Endothelial cell of hepatic sinusoid (primary cell): ENCODE measurements at regions not wholly inside any gene's neighbourhood (a gene's known extent, or its start where the extent isn't known, plus 50 kb on each side); places are given as distances from the start of the nearest gene placed in this dataset.
"Not testable (repeated sequence)": the region's sequence is repeated elsewhere in the genome, so short reads cannot be mapped to it uniquely, and the experiment has no call there.

Experiments
- in situ Hi-C: cut with HindIII; loops from 2 replicates; pipeline ENCODE4 v1.10.0; 2017; ENCODE audit warnings: low sequenced_read_pairs

DNA sequence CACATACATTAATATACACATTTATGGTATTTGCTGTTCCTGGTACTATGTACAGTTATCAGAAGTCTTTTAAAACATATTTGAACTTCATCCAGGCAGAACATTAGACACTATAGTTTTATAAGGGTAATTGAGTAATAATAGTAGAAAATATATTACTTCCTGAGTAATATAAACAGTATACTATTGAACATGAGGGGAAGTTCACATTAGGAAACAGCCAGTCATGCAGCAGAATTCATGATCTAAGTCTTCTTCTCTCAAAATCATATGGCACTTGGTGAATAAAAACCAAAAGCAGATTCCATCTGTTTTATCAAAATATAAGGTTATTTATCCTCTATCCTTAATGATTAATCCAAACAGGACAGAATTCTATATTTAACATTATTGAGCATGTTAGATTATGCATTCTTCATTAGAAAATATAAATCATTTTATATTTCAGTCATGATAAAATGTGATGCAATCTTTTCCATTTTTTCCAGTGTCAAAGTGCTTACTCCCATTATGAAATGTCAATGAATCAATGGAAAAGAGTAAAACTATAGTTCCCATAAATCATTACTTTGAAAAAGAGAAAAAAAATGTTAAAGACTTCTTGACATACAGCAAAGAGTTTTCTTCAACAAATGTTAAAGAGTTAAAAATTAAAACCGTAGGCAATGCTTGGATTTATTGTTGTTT, 584.3 kb upstream of the TUSC1 start:
- in situ Hi-C loops: no loop called here

DNA sequence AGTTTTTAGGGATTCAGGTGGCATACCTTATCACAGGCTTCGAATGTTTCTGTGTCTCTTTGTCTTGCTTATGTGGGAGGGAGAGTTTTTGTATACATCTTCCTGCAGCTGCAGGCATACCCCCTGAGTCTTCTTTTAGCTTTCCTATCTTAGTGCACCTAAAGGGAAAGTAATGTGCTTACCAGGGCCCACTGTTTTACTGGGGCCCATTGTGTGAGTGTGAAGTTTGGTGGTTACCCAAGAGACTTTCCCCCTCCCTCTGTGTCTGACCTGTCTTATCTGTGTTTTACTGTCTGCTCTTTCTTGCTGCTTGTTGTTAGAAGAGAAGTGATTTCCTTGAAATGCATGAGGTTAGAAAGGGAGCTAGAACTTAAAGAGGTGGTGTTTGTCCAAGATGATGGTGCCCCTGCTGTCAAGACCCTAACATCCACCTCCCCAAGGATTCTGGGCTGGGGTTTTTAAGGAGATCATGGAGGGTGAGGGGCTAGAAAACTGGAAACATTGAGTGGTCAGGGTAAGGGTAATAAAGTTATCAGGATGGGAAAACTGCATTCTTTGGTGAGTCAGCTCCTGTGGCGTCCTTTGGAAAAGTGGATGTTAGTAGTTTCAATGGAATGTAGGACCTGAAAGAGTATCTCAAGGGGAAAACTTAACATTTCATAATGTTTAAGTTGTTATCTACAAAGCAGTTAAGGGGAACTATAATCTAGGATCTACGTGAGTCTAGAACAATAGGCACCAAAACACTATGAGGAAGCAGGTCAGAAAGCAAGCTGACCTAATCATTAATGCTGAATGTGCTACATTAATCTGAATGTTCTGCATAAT, 583.5 kb upstream of the TUSC1 start:
- in situ Hi-C loops: no loop called here

DNA sequence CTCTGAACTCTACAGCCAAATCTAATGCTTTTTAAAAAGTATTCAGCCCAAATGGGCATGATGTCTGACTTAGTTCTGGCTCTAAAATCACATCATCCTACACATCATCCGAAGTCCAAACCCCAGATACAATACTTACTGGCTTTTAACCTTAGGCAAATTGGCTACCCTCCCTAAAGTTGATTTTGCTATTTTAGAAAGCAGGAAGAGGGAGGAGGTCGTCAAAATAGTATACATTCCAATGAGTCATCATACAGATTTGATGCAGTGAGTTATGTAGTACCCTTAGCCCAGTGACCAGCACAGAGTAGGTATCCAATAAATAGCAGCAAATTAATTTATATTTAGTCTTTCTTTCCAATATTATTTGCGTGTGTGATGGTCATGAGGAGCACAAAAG, 582.0 kb upstream of the TUSC1 start:
- in situ Hi-C loops: no loop called here

DNA sequence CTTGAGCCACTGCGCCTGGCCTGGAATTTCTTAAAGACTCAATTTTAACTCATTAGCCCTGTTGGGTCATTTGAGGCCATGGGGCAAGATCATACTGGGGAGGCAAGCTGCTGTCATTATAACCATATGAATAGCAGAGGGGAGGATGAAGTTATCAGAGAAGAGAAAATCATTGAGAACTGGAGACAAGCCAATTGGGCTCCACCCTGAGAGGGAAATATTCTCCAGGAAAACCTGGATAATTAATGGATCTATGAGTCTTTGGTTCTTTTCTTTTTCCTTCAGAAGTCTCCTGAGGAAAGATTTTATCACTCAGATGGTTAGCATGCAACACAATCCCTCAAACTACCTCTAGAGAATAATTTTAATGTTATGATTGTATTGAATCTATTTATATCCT, 569.6 kb upstream of the TUSC1 start:
- in situ Hi-C loops: no loop called here

DNA sequence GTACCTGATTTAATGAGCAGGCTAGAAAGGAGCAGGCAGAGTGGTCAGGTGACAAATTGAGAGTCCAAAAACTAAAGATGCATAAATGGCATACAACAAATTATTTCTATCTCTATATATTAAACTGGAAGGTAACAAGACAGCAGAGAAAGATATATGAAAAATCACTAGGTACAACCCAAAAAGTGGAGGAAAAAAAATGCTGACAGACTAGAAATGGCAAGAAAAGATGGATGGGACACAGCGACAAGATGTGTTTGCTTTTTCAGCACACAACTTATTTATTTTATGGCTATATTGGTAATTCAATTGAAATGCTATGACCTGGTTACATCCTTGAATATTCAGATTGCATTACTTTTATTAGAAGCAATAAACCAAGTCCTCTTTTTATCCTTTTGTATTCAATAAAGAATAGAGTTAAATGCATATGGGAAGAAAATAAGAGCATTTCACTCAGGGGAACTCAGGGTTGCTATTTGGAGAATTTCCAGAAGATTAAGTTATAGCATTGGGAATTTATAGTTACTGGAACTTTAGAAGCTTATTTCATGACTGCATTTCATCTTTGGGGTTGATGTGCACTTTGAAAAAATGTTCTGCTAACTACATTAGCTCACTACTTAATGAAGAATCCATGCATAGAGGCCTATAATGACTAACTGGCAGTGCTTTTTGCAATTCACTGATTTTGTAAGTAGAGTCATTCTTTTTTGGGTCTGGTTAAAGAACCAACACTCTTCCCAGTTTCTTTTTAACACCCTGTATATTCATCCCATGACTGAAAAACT, 566.6 kb upstream of the TUSC1 start:
- in situ Hi-C loops: no loop called here

DNA sequence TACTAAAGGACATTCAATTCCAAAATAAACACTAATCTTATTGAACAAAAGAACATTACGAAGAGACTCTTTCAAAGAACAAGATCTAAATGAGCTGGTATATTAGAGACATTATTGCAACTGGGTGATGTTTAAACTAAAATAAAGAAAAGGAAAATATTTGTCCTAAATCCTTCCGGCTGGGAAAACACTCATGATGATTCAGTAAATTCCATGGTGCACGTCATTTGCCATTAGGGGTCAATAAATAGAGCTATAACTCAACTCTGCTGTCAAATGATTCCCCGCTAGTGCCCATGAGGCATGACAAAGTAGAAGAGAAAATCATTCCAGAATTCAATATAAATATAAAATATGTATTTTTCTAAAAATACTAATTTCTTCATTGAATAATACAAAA, 565.5 kb upstream of the TUSC1 start:
- in situ Hi-C loops: no loop called here

DNA sequence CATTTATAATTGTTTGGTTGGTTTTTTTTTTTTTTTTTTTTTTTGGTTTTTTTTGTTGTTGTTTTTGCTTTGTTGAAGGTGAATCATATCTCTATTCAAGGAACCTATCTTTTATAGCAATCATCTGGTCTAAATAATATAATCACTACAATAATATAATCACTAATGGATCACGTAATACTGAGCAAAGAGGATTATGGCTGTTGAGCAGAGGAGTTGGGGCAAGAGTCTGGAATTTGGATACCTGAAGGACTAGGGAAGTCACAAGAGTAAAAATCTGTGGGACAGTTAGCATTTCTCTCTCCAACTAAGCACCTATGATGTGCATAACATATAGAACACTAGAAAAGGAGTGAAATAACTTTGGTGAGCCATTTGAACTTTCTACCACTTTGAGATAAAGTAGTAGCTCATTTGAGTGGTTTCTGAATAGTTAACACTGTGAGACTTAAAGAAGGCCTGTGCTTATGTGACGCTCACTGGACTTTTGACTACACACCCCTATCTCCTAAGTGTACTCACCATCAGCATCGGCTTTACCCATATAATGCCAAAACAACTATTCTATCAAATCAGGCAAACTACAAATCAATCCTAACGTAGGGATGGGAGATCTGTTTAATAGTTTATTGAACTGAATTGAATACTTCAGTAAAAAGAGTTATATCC, 564.9 kb upstream of the TUSC1 start:
- in situ Hi-C loops: no loop called here

DNA sequence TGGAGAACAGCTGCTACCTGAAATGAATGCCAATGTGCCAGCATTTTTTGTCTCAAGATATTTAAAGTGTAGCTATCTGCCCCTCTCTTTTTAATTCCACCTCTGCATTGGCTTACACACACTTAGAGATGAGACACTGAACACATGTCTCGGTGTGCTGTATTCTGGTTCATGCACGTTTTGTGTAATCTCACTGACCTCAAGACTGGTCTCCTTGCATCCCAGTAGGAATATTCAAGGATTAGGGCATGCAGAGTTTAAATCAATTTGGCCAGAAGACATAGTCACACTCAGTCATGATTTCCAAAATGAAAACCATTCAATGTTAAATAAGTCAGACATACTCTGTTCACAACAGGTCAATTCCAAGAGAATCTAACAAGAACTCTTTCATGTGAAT, 561.8 kb upstream of the TUSC1 start:
- in situ Hi-C loops: no loop called here

DNA sequence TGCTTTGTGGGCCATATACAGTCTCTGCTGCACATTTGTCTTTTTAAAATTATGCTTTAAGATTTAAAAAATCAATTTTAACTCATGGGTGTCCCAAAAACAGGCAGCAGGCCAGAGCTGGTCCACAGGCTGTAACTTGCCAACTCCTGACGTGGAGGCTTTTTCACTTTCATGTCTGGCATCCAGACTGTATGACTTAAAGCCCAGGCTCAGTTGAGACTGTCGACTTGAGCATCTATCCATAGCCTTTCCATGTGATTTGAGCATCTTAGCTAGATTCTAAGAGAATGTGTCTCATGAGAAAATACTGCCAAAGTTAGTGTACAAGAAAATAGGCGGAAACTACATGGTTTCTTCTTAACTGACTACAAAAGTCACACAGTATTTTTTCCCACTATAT, 559.0 kb upstream of the TUSC1 start:
- in situ Hi-C loops: no loop called here

DNA sequence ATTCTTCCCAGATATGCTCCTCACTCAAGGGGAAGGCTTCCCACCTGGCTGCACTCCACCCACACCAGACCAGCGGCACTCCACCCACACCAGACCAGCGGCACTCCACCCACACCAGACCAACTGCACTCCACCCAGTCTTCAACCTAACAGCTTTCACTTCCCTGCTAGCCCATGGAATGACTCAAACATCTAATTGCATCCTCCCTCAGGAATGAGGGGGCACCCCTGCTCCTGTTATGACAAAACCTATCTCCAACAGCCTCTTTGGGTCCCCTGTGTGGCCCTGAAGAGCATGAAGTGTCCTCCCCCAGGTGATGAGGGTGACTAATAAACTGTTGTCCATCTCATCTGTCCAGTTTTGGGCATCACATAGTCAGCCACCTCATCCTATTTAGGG, 556.6 kb upstream of the TUSC1 start:
- in situ Hi-C loops: no loop called here

DNA sequence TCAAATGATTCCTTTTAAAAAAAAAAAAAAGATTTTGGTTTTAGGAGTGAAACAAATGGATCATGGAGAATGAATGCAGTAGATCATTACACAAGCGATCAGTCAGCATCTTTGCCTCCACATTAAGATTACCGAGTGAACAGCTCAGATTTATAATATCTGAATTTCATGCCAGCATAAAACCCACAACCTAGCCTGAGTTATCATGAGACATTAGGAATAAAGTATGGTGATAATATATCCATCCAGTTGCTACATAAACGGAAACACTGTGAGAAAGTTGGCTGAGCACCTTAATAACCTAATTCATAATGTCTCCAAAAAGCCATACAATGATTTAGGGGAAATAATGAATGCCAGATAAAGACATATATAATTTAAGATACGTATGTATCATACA, 553.1 kb upstream of the TUSC1 start:
- in situ Hi-C loops: no loop called here

DNA sequence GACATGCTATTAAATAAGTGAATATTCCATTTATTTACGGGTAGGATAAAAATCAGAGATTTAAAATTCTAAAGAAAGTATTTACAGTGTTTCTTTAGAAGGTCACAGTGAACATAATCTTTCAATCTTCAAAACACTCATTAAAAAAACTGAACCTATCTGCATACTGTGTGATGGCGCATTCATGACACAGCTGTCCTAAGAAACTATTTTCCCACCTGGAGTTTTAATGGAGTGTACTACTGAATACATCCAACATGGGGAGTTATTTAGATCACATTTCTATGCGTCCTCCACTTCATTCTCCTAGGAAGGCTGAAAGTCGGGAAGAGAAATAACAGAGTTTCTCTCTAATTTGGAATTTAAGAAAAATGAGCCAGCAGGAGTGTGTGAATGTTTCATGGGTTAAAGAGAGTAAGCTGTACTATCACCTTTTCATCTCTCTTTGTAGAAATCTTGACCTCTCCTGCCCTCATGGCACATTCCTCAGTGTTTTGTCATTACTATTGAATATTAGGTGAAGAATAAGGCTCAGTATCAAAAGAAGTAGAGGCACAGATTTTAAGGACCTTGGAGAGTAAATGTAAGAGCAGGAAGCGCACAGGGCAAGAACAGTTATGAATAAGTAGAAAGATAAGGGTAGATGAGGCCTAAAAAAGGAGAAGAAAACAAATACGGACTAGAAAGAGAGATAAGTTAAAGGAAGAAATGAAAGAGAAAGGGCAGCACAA, 551.2 kb upstream of the TUSC1 start:
- in situ Hi-C loops: no loop called here

DNA sequence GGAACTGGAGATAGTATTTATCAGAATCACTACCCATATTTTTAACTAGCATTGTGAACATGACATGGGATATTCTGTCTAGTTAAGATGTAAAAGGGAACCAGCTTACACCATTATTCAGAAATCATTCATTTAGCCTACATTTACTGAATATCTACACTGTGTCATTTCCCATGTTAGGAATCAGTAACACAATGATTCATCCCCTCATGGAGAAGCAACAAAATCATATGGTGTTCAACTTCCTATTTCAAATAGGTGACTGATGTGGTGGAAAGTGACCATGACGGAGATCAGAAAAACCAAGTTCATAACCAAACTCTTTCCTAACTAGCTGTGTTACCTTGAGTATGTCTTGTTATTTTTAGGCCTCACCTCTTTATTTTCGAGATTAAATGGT, 550.0 kb upstream of the TUSC1 start:
- in situ Hi-C loops: no loop called here

DNA sequence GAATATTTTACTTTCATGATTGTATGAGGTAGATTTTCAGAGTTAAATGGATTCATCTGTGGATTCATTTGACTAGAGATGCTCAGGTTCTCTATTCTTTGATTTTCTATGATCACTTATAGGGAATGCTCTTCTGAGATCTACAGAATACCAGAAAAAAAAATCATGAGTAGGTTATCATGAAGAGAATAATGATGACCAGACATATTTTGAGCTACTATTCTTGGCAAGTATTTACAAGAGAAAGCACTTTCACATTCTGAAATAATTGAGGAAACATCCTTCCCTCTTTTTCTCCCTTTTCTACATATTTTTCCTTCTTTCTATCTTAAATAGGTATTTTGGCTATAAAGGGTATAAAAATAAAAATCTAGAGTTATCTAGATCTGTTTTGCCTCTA, 543.0 kb upstream of the TUSC1 start:
- in situ Hi-C loops: no loop called here

DNA sequence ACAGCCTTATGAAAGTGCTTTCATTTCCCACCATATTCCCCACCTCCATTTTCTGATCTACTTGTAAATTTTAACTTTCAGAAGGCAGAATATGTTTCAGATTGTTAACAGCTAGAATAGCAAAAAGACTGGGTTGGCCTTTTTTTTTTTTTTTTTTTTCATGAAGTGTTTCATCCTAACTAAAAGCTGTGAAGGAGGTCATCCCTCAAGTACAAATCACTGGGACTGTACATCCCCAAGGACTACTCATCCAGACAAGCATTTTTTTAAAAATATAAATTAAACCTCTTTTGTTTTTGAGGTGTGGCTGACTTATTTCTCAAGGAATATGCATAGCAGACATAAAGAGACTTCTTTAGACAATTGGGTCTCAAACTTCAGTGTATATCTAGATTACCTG, 542.1 kb upstream of the TUSC1 start:
- in situ Hi-C loops: no loop called here

DNA sequence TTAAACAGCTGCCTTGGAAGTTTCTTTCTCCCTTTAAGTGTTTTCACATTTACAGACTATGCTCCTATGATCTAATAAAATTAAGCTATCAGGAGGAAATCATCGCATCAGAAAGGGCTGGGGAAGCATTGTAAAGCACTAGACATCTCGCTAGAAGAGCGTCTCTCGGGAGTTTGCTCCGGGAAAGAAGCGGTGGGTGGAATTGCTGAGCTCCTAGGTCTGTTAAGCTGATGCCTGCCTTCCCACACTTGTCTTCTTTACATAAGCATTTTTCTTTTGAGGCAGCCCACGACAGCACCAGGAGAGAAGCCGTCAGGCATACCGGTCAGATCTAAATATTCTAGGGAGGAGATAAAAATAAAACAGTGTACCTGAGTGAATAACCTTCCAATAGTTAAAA, 541.7 kb upstream of the TUSC1 start:
- in situ Hi-C loops: no loop called here

DNA sequence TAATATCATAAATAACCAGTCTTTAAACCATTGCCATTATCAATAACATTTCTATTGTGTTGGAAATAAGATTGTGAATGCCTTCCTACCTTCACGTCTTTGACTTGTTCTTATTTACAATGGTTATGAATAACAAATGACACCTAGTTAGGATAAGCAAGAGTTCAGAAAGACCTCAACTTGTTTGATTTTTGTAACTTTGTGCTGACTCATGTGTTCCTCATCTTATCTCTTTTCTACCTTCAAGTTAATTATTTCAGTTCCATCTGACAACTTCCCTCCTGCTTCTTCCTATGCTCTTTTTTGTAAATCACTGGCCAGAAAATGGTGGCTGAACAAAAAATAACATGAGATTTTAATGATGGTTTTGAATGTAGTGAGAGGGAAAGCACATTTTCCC, 538.5 kb upstream of the TUSC1 start:
- in situ Hi-C loops: no loop called here

DNA sequence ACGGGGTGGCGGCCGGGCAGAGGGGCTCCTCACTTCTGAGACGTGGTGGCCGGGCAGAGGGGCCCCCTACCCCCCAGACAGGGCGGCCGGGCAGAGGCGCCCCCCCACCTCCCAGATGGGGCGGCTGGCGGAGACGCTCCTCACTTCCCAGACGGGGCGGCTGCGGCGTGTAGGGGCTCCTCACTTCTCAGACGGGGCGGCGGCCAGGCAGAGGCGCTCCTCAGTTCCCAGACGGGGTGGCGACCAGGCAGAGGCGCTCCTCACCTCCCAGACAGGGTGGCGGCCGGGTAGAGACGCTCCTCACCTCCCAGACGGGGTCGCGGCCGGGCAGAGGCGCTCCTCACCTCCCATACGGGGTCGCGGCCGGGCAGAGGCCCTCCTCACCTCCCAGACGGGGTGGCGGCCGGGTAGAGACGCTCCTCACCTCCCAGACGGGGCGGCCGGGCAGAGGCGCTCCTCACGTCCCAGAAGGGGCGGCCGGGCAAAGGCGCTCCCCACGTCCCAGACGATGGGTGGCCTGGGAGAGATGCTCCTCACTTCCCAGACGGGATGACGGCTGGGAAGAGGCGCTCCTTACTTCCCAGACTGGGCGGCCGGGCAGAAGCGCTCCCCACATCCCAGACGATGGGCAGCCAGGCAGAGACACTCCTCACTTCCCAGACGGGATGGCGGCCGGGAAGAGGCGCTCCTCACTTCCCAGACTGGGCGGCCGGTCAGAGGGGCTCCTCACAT, 536.6 kb upstream of the TUSC1 start:
- in situ Hi-C loops: not testable (repeated sequence)

DNA sequence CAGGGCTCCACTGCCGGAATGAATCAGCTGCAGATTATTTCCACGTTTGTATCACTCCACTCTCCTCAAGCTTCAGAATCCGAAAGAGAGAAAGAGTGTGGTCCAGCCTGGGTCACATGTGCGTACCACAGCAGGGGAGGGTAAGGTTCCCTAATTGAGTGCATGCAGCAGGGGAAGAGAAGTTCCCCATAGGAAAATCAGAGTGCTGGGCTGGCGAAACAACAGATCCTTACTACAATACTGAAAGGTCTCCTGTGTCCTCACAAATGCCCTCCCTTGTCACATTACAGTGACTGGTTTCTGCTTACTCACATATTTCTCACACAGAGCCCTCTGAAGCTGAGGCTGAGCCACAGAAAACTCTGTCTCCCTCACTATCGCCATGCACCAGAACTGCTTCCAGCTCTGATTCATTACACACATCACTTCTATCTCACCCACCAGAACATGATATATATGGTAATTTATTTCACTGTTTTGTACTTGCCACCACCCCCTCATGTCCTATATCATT, 532.2 kb upstream of the TUSC1 start:
- in situ Hi-C loops: no loop called here

DNA sequence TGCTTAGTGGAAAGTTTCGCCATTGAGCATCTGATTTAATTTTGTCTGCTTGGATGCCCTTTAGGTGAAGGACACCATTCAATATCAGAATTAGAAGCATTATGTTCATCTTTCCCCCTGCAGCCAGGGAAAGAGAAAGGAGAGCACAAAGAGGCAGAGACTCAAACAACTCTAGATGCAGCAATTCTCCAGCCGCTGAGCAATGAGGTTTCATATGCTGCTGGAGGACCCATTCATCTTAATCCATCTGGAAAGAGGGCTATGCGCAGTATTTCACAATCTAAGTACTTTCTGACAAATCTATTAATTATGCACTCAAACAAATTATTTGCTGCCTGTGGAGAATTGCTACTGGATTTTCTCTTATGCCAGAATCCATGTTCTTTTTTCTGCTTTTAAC, 527.0 kb upstream of the TUSC1 start:
- in situ Hi-C loops: no loop called here
